ENCODE measurements at regions not wholly inside any gene's neighbourhood (a gene's known extent, or its start where the extent isn't known, plus 50 kb on each side); places are given as distances from the start of the nearest gene placed in this dataset.

DNA sequence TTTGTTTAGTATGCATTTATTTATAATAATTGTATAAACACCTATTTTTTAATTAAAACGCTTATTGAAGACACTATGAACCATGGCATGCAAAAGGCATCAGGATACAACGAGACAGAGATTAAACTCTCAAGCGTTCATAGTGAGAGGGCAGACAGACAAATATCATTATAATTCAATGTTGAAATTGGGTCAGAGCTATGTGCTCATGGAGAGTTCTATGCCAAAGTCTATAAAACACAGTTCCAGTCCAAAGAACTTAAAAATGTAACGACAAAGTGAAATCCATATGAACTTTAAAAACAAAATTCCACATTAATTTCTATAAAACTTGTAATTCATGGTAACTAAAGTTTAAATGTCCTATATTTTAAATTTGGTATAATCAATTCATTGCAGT is 724.0 kb downstream of the LTN1 start:
- Histone ChIP-seq H3K4me3 (ENCODE audit: insufficient read depth, low read length) (no peak overlapping the region), H3K4me1 (ENCODE audit: insufficient read depth, low read length) (no peaks in the 10 kb centered on the region), H3K4me2 (ENCODE audit: insufficient read depth, low read length) (no peak overlapping the region), H4K20me1 (ENCODE audit: insufficient read depth, low read length) (no peaks in the 10 kb centered on the region), H3K27ac (ENCODE audit: low read depth, low read length) (no peak overlapping the region), H3K9me3 (ENCODE audit: low read depth, low read length) (no peaks in the 10 kb centered on the region), H2AFZ (ENCODE audit: low read length) (no peak overlapping the region), H3K36me3 (ENCODE audit: insufficient read depth, low read length) (no peaks in the 10 kb centered on the region), H3K79me2 (ENCODE audit: insufficient read depth, low read length) (no peaks in the 10 kb centered on the region), H3K27me3 (ENCODE audit: insufficient read depth, low read length) (no peaks in the 10 kb centered on the region)
- DNase-seq (ENCODE audit: insufficient read length, low spot score, missing footprints): no peak
- TF ChIP-seq, protein P1, sequence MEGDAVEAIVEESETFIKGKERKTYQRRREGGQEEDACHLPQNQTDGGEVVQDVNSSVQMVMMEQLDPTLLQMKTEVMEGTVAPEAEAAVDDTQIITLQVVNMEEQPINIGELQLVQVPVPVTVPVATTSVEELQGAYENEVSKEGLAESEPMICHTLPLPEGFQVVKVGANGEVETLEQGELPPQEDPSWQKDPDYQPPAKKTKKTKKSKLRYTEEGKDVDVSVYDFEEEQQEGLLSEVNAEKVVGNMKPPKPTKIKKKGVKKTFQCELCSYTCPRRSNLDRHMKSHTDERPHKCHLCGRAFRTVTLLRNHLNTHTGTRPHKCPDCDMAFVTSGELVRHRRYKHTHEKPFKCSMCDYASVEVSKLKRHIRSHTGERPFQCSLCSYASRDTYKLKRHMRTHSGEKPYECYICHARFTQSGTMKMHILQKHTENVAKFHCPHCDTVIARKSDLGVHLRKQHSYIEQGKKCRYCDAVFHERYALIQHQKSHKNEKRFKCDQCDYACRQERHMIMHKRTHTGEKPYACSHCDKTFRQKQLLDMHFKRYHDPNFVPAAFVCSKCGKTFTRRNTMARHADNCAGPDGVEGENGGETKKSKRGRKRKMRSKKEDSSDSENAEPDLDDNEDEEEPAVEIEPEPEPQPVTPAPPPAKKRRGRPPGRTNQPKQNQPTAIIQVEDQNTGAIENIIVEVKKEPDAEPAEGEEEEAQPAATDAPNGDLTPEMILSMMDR (IDR thresholded peaks at IDR 0.05; ENCODE audit: extremely low read depth, low read depth, low read length): no peak

DNA sequence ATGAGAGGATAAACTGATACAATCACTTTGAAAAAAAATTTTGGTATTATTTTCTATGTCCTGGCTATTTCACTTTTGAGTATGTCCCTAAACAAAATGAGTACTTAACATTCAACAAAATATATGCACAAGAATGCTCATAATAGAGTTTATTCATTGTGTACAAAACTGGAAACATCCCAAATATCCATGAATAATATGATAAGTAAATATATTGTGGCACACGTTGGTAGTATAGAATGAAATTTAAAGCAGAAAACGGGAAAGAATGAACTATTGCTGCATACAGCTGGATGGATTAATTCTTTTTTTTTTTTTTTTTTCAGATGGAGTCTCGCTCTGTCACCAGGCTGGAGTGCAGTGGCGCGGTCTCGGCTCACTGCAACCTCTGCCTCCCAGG is 725.2 kb downstream of the LTN1 start:
- Histone ChIP-seq H3K9me3 (ENCODE audit: low read depth, low read length) (no peaks in the 10 kb centered on the region), H4K20me1 (ENCODE audit: insufficient read depth, low read length) (no peaks in the 10 kb centered on the region), H3K27ac (ENCODE audit: low read depth, low read length) (no peak overlapping the region), H3K4me1 (ENCODE audit: insufficient read depth, low read length) (no peaks in the 10 kb centered on the region), H3K36me3 (ENCODE audit: insufficient read depth, low read length) (no peaks in the 10 kb centered on the region), H2AFZ (ENCODE audit: low read length) (no peak overlapping the region), H3K27me3 (ENCODE audit: insufficient read depth, low read length) (no peaks in the 10 kb centered on the region), H3K4me2 (ENCODE audit: insufficient read depth, low read length) (no peak overlapping the region), H3K79me2 (ENCODE audit: insufficient read depth, low read length) (no peaks in the 10 kb centered on the region), H3K4me3 (ENCODE audit: insufficient read depth, low read length) (no peak overlapping the region)
- TF ChIP-seq, protein P1 (IDR thresholded peaks at IDR 0.05; ENCODE audit: extremely low read depth, low read depth, low read length): no peak
- DNase-seq (ENCODE audit: insufficient read length, low spot score, missing footprints): no peak

- Histone ChIP-seq H4K20me1 (ENCODE audit: insufficient read depth, low read length) (no peaks in the 10 kb centered on the region), H3K4me2 (ENCODE audit: insufficient read depth, low read length) (no peak overlapping the region), H3K9me3 (ENCODE audit: low read depth, low read length) (no peaks in the 10 kb centered on the region), H3K36me3 (ENCODE audit: insufficient read depth, low read length) (no peaks in the 10 kb centered on the region), H3K27ac (ENCODE audit: low read depth, low read length) (no peak overlapping the region), H3K79me2 (ENCODE audit: insufficient read depth, low read length) (no peaks in the 10 kb centered on the region), H3K4me1 (ENCODE audit: insufficient read depth, low read length) (no peaks in the 10 kb centered on the region), H3K27me3 (ENCODE audit: insufficient read depth, low read length) (no peaks in the 10 kb centered on the region), H3K4me3 (ENCODE audit: insufficient read depth, low read length) (no peak overlapping the region), H2AFZ (ENCODE audit: low read length) (no peak overlapping the region)
- TF ChIP-seq, protein P1 (IDR thresholded peaks at IDR 0.05; ENCODE audit: extremely low read depth, low read depth, low read length): no peak
- DNase-seq (ENCODE audit: insufficient read length, low spot score, missing footprints): no peak
Observed at GRCh38 chr21:28266061-28266460, 726.6 kb downstream of the LTN1 start.

- no peaks in the 10 kb centered on the region for H3K4me1 ChIP-seq (ENCODE audit: insufficient read depth, low read length)
- no peaks in the 10 kb centered on the region for H3K9me3 ChIP-seq (ENCODE audit: low read depth, low read length)
- no peaks in the 10 kb centered on the region for H3K79me2 ChIP-seq (ENCODE audit: insufficient read depth, low read length)
- TF ChIP-seq, protein P1 (IDR thresholded peaks at IDR 0.05; ENCODE audit: extremely low read depth, low read depth, low read length): no peak
- no peak overlapping the region for H2AFZ ChIP-seq (ENCODE audit: low read length)
- H3K27me3 ChIP-seq (ENCODE audit: insufficient read depth, low read length): no peaks in the 10 kb centered on the region
- no peaks in the 10 kb centered on the region for H3K36me3 ChIP-seq (ENCODE audit: insufficient read depth, low read length)
- no peak overlapping the region for H3K4me2 ChIP-seq (ENCODE audit: insufficient read depth, low read length)
- no peaks in the 10 kb centered on the region for H4K20me1 ChIP-seq (ENCODE audit: insufficient read depth, low read length)
- H3K4me3 ChIP-seq (ENCODE audit: insufficient read depth, low read length): no peak overlapping the region
- H3K27ac ChIP-seq (ENCODE audit: low read depth, low read length): no peak overlapping the region
- DNase-seq (ENCODE audit: insufficient read length, low spot score, missing footprints): no peak
Observed at GRCh38 chr21:28263974-28264373, 728.7 kb downstream of the LTN1 start.

Data from osteoblast (primary cell).